Tibial nerve (tissue), 4 donors: ENCODE measurements at regions not wholly inside any gene's neighbourhood (a gene's known extent, or its start where the extent isn't known, plus 50 kb on each side); places are given as distances from the start of the nearest gene placed in this dataset.

ENCODE experiments used
- DNase-seq, 2 donors: peaks; one replicate each; pipeline ENCODE4 v3.0.0-alpha.2; 2019; ENCODE audit warnings: low spot score in 2 of 2
- H3K27ac ChIP-seq, 4 donors: fragments of 200-600 bp; sonication (generic) in 3 of 4; one replicate each; pipeline ENCODE4 v1.5.1; 2017 to 2019; ENCODE audit warnings: mild to moderate bottlenecking in 1 of 4
- H3K27me3 ChIP-seq, 2 donors: fragments of 200-600 bp; sonication (generic) in 1 of 2; one replicate each; pipeline versions ENCODE4 v1.5.1 to v1.6.0; 2017 to 2019
- H3K36me3 ChIP-seq, 3 donors: fragments of 200-600 bp; sonication (generic); one replicate each; pipeline ENCODE4 v1.5.1; 2018 to 2019
- H3K4me1 ChIP-seq, 4 donors: fragments of 200-600 bp; sonication (generic) in 3 of 4; one replicate each; pipeline ENCODE4 v1.5.1; 2017 to 2019
- H3K4me3 ChIP-seq, 4 donors: fragments of 200-600 bp; sonication (generic) in 3 of 4; one replicate each; pipeline ENCODE4 v1.5.1; 2017 to 2019; ENCODE audit warnings: mild to moderate bottlenecking in 1 of 4, moderate library complexity in 1 of 4
- H3K9me3 ChIP-seq, 4 donors: fragments of 200-600 bp; sonication (generic) in 3 of 4; one replicate each; pipeline ENCODE4 v1.5.1; 2017 to 2019
- EP300 ChIP-seq, 2 donors: sonication (generic); formaldehyde crosslinking; IDR thresholded peaks; one replicate each; pipeline ENCODE4 v1.6.1; 2017; ENCODE audit warnings: antibody characterized with exemption in 2 of 2, mild to moderate bottlenecking in 1 of 2
- POLR2A ChIP-seq, 2 donors: fragments of 450-650 bp; IDR thresholded peaks; one replicate each; pipeline ENCODE4 v1.6.1; 2017; ENCODE audit warnings: antibody characterized with exemption in 2 of 2, mild to moderate bottlenecking in 2 of 2, moderate library complexity in 2 of 2
- WGBS, 2 donors: methylation state at CpG; one replicate each; pipeline ENCODE4 v1.1.5; 2018; 5-methylcytosine and 5-hydroxymethylcytosine counted together
- TF ChIP-seq, protein P1 (sequence below), 5 experiments: fragments of 200-600 bp in 3 of 5; fragments of 450-650 bp in 2 of 5; sonication (generic) in 3 of 5; IDR thresholded peaks; one replicate each; pipeline ENCODE4 v1.5.1; 2016 to 2019; ENCODE audit warnings: antibody characterized with exemption in 5 of 5, mild to moderate bottlenecking in 3 of 5, moderate library complexity in 2 of 5

DNA sequence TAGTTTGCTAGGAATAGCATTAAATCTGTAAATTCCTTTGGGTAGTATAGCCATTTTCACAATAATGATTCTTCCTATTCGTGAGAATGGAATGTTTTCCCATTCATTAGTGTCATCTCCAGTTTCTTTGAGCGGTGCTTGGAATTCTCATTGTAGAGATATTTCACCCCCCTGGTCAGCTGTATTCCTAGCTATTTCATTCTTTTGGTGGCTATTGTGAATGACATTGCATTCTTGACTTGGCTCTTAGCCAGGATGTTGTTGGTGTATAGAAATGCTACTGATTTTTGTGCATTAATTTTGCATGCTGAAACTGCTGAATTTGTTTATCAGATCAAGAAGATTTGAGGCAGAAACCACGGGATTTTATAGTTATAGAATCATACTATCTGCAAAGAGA lies 690.5 kb upstream of the ALCAM start:
- H3K27ac ChIP-seq, result no peak overlapping the region
- H3K4me3 ChIP-seq, result no peak overlapping the region
- no peak for DNase-seq
- 50 to 61% methylated on average over 3 of the region's 3 CpGs for WGBS, 2 donors
- H3K4me1 ChIP-seq, result no peaks in the 10 kb centered on the region
- TF ChIP-seq POLR2A (IDR thresholded peaks at IDR 0.05) (no peak), EP300 (IDR thresholded peaks at IDR 0.05) (no peak)
- TF ChIP-seq, protein P1, sequence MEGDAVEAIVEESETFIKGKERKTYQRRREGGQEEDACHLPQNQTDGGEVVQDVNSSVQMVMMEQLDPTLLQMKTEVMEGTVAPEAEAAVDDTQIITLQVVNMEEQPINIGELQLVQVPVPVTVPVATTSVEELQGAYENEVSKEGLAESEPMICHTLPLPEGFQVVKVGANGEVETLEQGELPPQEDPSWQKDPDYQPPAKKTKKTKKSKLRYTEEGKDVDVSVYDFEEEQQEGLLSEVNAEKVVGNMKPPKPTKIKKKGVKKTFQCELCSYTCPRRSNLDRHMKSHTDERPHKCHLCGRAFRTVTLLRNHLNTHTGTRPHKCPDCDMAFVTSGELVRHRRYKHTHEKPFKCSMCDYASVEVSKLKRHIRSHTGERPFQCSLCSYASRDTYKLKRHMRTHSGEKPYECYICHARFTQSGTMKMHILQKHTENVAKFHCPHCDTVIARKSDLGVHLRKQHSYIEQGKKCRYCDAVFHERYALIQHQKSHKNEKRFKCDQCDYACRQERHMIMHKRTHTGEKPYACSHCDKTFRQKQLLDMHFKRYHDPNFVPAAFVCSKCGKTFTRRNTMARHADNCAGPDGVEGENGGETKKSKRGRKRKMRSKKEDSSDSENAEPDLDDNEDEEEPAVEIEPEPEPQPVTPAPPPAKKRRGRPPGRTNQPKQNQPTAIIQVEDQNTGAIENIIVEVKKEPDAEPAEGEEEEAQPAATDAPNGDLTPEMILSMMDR (IDR thresholded peaks at IDR 0.05), result no peak
- H3K27me3 ChIP-seq, result no peaks in the 10 kb centered on the region
- peaks cover 0 to 15% (median 1%) of the 10 kb centered on the region in 4 donors for H3K9me3 ChIP-seq
- no peaks in the 10 kb centered on the region for H3K36me3 ChIP-seq

DNA sequence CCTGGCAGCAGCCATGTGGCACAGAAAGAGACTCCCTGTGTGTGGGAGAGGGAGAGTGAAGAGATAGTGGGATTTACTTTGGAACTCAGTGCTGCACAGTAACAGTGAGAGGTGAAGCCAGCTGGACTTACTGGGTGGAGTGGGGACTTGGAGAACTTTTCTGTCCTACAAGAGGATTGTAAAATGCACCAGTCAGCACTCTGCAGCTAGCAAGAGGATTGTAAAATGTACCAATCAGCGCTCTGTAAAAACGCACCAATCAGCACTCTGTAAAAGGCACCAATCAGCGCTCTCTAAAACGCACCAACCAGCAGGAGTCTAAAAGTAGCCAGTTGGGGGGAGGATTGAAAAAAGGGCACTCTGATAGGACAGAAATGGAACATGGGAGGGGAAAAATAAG lies 688.8 kb upstream of the ALCAM start:
- TF ChIP-seq, protein P1 (IDR thresholded peaks at IDR 0.05), result no peak
- Histone ChIP-seq H3K4me1 (no peaks in the 10 kb centered on the region), H3K36me3 (no peaks in the 10 kb centered on the region), H3K27me3 (no peaks in the 10 kb centered on the region), H3K4me3 (no peak overlapping the region), H3K27ac (no peak overlapping the region), H3K9me3 (peaks cover 0 to 15% (median 1%) of the 10 kb centered on the region in 4 donors)
- no peak for DNase-seq
- 99% methylated on average over 4 of the region's 4 CpGs for WGBS, 2 donors

DNA sequence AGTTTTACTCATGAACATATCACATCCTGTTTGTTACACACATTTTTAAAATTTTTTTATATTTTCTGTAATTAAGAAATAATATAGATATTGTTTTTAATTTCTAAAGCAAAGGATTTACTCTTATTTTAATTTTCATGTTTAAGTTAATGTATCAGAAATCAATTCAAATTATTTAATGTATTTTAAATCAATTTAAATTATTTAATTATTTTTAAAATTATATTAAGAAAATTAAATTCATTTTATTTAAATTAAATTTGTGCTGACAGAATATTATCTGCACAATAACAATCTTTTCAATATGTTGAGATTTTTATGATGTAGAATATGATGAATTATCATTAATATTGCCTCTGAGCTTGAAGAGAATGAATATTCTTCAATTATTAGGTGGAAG lies 681.2 kb upstream of the ALCAM start:
- no peak for DNase-seq
- no peak for TF ChIP-seq EP300 (IDR thresholded peaks at IDR 0.05)
- H3K4me3 ChIP-seq, result no peak overlapping the region
- peaks cover 0 to 11% (median 0%) of the 10 kb centered on the region in 4 donors for H3K9me3 ChIP-seq
- no peaks in the 10 kb centered on the region for H3K27me3 ChIP-seq
- no peaks in the 10 kb centered on the region for H3K36me3 ChIP-seq
- H3K27ac ChIP-seq, result no peak overlapping the region
- H3K4me1 ChIP-seq, result no peaks in the 10 kb centered on the region

DNA sequence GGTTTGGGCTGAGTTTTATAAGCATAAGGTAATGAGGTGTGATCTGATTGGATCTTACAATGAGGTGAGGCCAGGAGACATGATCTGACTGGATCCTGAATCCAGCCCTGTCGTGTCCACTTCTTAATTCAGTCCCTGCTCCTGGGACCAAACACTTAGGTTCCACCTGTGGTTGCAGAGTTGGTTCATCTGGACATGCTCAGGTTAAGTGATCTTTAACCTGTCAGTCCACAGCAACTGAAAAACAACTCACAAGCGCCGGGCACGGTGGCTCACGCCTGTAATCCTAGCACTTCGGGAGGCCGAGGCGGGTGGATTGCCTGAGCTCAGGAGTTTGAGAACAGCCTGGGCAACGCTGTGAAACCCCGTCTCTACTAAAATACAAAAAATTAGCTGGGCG lies 679.3 kb upstream of the ALCAM start:
- DNase-seq, result no peak
- peaks cover 0 to 11% (median 0%) of the 10 kb centered on the region in 4 donors for H3K9me3 ChIP-seq
- 96 to 97% methylated on average over 11 of the region's 11 CpGs for WGBS, 2 donors

DNA sequence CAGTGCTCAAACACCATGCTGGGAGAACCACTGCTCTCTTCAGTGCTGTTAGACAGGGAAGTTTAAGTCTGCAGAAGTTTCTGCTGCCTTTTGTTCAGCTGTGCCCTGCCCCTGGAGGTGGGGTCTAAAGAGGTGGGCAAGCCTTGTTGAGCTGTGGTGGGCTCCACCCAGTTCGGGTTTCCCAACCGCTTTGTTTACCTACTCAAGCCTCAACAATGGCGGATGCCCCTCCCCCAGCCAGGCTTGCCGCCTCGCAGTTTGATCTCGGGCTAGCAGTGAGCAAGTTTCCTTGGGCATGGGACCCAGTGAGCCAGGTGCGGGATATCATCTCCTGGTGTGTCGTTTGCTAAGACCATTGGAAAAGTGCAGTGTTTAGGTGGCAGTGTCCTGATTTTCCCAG lies 670.2 kb upstream of the ALCAM start:
- Histone ChIP-seq H3K36me3 (no peaks in the 10 kb centered on the region), H3K27ac (no peak overlapping the region), H3K4me3 (no peak overlapping the region), H3K27me3 (no peaks in the 10 kb centered on the region), H3K4me1 (no peaks in the 10 kb centered on the region), H3K9me3 (no peaks in the 10 kb centered on the region)
- 57 to 88% methylated on average over 7 to 8 of the region's 8 CpGs for WGBS, 2 donors
- DNase-seq, result no peak
- TF ChIP-seq POLR2A (IDR thresholded peaks at IDR 0.05), result no peak
- TF ChIP-seq, protein P1 (IDR thresholded peaks at IDR 0.05), result no peak
- TF ChIP-seq EP300 (IDR thresholded peaks at IDR 0.05), result no peak

More for the DNA sequence above, 679.3 kb upstream of the ALCAM start:
- TF ChIP-seq POLR2A (IDR thresholded peaks at IDR 0.05) (no peak), EP300 (IDR thresholded peaks at IDR 0.05) (no peak)
- TF ChIP-seq, protein P1 (IDR thresholded peaks at IDR 0.05), result no peak
- Histone ChIP-seq H3K36me3 (no peaks in the 10 kb centered on the region), H3K27me3 (no peaks in the 10 kb centered on the region), H3K4me1 (no peaks in the 10 kb centered on the region), H3K27ac (no peak overlapping the region), H3K4me3 (no peak overlapping the region)

DNA sequence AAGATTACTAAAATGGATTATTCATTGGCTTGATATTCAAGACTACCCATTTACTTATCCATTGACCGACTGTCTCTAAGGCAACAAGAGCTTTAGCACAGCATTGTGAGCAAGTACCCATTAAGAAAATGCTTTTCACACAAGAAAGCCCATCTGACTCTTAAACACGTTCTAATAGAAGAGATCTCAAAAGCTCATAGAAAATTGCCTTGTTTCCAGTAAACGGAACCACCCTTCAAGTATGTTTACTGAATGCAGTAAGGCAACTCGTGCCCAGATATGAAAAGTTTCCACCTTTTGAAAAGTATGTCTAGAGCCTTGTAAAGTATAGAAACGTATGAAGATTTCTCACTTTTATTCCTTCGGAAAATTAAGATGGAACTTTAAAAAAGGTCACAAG lies 655.3 kb upstream of the ALCAM start:
- 79 to 83% methylated on average over 6 of the region's 6 CpGs for WGBS, 2 donors
- DNase-seq, result no peak
- TF ChIP-seq, protein P1 (IDR thresholded peaks at IDR 0.05), result no peak
- TF ChIP-seq POLR2A (IDR thresholded peaks at IDR 0.05) (no peak), EP300 (IDR thresholded peaks at IDR 0.05) (no peak)
- H3K4me1 ChIP-seq, result no peaks in the 10 kb centered on the region
- H3K4me3 ChIP-seq, result no peak overlapping the region
- H3K9me3 ChIP-seq, result no peaks in the 10 kb centered on the region
- H3K27me3 ChIP-seq, result no peaks in the 10 kb centered on the region
- H3K36me3 ChIP-seq, result no peaks in the 10 kb centered on the region
- H3K27ac ChIP-seq, result no peak overlapping the region
